Hematopoietic multipotent progenitor cell treated with erythropoietin and hydrocortisone succinate and interleukin-3 and kit ligand, for 17 days (in vitro differentiated cells): ENCODE measurements at regions not wholly inside any gene's neighbourhood (a gene's known extent, or its start where the extent isn't known, plus 50 kb on each side); places are given as distances from the start of the nearest gene placed in this dataset.
A peak's percentile ranks its signal among the peaks of the same experiment; 100 is the strongest.
"Not testable (repeated sequence)": the region's sequence is repeated elsewhere in the genome, so short reads cannot be mapped to it uniquely, and the experiment has no call there.

Experiments
- DNase-seq: peaks from one replicate; pipeline ENCODE4 v3.0.0-alpha.2; 2015; ENCODE audit warnings: low spot score

- DNase-seq: no peak
These were observed 105.4 kb upstream of the TLK1 start for GRCh38 chr2:171266102-171266501.

DNA sequence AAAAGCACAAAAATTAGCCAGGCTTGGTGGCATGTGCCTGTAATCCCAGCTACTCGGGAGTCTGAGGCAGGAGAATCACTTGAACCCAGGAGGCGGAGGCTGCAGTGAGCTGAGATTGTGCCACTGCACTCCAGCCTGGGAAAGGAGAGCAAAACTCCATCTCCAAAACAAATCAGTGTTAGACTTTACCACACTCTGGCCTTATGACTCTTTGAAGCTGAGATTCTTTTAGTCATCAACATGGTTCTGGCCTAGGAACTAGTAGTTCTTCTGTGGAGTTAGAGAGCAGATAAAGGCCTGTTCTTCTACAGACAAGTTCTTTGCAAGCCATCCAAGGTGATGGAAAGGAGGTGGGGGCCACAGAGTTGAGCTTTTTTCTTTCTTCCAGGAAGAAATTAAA is 100.8 kb upstream of the TLK1 start:
- not testable (repeated sequence) for DNase-seq

DNA sequence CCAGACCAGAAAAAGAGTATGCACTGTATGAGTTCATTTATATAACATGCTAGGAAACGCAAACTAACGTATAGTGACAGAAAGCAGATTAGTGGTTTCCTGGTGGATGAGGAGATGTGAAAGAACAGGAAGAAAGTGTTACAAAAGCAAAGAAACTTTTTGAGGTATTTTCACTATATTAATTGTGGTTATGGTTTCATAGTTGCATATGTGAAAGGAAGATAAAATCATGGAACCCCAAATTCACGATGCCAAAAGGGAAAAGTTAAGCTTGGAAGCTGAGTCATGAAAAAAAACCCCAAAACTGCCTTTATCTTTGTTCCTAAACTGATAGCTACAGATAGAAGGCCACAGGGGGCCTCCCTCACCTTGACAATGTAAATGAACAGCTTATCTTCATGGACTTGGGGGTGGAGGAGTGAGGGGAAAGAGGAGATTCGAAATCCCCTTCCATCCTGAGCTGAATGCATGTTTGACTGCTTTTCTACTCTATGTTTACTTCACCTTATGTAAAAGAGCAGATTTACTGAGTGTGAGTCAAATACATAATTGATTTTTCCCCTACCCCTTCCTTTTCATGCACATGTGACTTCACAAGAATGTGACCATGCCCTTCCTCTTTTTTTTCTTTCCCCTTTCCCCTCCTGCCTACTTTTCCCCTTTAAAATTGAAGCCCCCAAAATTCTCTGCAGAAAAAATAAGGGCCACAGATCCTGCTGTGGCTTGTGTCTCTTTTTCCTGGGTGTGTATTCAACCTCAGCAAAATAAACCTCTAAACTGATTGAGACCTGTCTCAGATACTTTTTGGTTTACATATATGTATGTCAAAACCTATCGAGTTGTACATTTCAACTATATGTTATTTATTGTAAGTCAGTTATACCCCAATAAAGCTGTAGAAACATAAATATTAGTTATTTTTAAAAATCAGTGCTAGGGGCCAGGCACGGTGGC is 100.1 kb upstream of the TLK1 start:
- no peak for DNase-seq

DNA sequence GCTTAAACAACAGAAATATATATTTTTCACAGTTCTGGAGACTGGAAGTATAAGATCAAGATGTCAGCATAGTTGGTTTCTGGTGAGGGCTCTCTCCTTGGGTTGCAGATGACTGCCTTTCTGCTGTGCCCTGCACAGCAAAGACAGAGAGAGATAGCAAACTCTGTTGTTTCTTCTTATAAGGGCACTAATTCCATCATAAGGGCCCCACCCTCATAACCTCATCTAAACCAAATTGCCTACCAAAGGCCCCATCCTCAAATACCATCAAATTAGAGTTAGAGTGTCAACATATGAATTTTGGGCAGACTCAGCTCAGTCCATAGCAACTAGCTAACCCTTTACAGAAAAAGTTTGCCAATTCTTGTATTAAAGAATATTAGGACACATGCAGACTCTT is 94.0 kb upstream of the TLK1 start:
- no peak for DNase-seq

- no peak for DNase-seq
These were observed 93.4 kb upstream of the TLK1 start for GRCh38 chr2:171253900-171254650.

DNA sequence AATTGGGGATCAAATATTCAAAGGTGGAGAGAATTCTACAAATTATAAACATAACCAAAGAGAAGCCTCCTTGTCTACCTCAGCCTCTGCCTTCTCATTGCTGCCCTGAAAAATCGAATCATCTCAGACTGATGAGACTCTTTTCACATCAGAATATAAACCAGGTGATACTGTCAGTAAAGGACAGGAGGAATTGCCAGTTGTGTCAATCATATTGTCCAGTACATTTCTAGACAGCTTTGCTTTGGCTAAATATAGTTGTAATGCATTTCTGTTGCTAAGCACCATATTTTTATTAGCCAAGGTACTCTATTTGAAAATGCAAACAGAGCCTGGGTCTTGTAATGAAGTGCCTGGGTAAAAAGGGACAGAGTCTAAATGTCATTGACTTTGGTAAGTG is 92.6 kb upstream of the TLK1 start:
- no peak for DNase-seq

- no peak for DNase-seq
These were observed 89.0 kb upstream of the TLK1 start for GRCh38 chr2:171249689-171250088.

- DNase-seq: no peak
These were observed 87.3 kb upstream of the TLK1 start for GRCh38 chr2:171247741-171248662.

DNA sequence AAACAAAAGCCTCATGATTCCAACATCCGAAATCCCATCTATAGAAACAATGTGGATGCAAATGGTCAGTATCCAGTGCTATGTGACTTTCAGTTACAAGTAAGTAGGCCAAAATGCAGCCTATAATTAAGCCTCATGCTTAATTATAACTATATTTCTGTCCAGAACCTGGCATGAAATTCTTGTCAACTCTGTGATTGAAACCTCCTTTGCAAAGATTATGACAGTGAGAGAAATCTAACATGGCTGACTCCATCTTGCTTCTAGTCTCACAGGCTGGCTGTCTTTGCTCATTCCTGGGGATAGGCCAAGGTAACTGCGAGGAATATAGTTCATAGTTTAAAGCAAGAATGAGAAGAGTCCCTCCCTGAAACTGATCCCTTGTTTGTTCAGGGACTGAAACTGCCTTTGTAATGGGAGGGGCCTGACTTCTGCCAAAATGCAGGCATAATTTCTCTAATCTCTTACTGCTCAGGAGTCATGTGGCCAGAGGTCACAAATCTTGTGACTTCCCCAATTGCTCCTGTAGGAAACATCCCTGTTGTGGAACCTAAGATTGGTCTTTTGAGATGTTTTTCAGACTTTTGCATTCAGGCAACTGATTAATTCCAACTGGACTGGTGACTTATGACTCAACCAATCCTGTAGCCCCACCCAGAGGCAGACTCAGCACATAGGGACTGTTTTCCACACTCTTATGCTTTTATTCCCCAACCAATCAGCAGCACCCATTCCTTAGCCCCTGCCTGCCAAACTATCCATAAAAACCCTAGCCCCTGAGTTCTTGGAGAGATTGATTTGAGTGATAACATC is 84.5 kb upstream of the TLK1 start:
- peak; percentile 40 for DNase-seq

GRCh38 chr2:171244466-171244969 is 83.8 kb upstream of the TLK1 start:
- DNase-seq: peak; percentile 25

DNA sequence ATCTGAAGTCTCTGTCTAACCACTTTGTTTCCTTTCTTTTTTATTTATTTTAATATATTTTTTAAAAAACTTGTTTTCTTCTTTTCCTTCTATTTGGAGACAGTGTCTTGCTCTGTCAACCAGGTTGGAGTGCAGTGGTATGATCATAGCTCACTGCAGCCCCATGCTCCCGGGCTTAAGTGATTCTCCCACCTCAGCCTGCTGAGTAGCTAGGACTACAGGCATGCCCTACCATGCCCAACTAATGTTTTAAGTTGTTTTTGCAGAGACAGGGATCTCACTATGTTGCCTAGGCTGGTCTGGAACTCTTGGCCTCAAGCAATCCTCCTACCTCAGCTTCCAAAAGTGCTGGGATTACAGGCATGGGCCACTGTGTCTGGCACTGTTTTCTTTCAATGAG is 81.1 kb upstream of the TLK1 start:
- DNase-seq: no peak

DNA sequence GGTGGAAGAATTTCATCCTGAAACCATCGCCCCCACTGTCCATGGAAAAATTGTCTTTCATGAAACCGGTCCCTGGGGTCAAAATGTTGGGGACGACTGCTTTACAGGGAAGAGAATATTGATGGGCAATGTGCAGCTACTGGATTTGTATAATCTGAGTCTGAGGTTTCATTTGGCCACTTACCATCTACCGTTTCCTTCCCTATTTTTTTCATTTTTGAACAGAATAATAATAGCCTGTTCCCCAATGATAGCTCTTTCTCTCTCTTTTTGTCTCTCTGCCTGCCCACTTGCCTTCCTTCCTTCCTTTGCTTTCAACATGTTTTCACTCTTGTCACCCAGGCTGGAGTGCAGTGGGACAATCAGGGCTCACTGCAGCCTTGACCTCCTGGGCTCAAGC is 78.3 kb upstream of the TLK1 start:
- DNase-seq: no peak

GRCh38 chr2:171237751-171238505 is 77.2 kb upstream of the TLK1 start:
- no peak for DNase-seq

DNA sequence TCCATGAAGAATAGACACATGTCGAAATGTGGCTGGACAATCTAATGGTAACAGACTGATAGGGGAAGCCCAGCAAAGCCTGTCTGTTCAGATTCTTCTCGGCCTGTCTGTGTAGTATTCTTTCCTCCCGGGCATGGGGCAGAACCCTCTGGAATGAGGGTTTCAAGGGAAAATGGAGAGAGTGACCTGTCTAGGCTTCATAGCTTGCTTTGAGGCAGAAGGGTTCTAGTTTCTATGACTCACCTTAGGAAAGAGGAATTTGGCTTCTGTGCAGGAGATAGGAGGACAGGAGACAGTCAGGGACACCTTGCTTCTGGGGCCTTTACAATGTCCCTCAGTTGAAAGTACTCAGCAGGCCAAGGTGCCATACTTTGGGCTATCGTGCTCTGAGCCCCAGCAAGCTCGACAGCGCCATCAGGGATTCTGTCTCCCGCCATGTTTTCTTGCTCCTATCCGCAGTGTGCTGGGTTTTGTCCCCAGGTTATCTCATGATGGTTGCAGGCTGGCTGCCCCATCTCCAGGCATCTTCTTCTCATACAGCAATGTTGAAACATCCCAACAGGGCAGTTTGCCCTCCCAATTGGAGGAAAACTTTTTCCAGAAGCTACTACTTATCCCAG is 74.7 kb upstream of the TLK1 start:
- DNase-seq: no peak

GRCh38 chr2:171230176-171230575 is 69.5 kb upstream of the TLK1 start:
- no peak for DNase-seq

DNA sequence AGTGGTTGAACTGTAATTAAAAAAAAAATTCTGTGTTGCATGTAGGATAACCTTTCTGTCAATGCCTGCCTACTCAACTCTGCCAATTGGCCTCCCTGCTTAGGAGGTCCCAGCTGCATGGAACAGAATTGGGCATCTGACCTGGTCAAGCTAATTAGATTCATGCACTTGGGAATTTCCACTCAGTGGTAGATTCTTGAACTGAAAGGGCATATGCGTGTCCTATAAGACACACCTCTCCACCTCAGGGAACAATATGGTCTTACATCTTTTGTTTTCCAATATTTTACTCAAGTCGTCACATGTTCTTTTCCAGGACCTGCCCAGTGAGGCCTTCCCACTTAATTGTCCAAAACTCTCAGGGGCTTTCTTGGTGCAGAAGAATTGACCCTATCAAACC is 68.1 kb upstream of the TLK1 start:
- DNase-seq: no peak

DNA sequence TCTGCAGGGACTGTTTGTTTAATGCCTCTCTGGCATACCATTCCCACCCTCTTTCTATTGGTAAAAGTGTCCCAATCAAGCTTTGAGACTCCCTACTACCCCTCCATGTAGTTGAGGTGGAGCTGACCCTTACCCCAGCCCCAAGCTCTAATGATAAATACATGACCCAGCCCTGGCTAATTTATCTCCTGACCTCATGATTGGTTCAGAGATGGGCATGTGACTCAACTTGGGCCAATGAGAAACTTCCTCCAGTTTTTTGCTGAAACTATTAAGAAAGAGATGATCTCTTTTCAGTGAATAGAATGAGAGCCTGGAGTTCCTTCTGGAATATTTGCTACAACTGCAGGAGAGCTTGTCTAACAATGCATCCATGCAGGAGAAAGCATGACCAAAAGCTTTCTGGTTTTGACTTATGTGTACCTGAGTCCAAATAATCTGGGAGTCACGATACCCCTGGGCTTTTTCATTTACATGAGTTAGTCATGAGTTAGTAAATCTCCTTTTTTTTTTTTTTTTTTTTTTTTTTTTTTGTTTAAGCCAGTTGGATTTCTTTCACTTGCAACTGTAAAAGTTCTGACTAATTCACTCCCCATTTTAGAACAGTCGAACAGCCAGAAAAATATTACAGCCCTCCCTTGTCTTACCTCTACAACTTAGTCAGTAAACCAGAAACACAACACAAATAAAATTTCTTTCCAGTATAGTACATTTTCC is 66.5 kb upstream of the TLK1 start:
- no peak for DNase-seq

DNA sequence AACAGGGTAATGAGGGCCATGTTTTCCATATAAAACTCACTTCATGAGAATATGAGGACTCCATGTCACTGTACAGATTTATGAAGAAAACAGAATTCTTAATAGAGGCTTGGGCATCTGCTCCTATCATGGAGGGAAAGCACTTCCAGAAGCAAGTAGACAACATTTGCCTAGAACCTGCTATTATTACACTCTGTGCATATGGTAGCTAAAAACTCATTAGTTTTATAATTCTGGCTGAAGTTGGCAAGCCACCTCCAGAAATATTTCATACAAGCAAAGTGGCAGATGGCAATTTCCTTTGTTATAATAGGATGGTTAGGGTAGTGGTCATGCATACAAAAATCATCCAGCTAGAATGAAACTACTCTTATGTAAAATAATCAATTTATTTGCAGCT is 65.8 kb upstream of the TLK1 start:
- DNase-seq: no peak

GRCh38 chr2:171225989-171226388 is 65.3 kb upstream of the TLK1 start:
- no peak for DNase-seq
